ACHN (cell line): ENCODE measurements at regions not wholly inside any gene's neighbourhood (a gene's known extent, or its start where the extent isn't known, plus 50 kb on each side); places are given as distances from the start of the nearest gene placed in this dataset.
A peak's percentile ranks its signal among the peaks of the same experiment; 100 is the strongest.

Source experiments
- DNase-seq: peaks from one replicate; pipeline ENCODE4 v3.0.0-alpha.2; 2015
- in situ Hi-C: cut with HindIII; loops from 2 replicates; pipeline ENCODE4 v1.10.0; 2017; ENCODE audit warnings: low sequenced_read_pairs, low pct_ligation_motif_present, low pct_unique_long_range_greater_than_20kb

DNA sequence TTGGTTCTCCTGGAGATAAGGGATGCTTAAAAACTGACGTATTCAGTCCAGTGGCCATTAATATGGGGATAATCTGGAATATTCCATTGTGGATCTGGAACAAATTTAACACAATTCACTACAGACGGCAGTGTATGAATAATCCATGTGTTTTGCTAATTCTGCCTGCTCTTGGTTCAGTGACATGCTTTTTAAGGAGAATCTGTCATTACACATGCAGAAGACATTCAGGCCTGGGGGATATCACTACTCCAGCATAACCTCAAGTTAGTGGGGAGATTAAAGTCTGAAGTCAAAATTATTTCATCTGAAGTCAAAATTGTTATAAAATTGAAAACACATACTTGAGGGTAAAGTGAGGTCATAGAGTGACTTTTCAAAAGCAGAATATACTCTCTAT is 789.3 kb downstream of the USP25 start:
- no peak for DNase-seq
- in situ Hi-C loops, result no loop called here

DNA sequence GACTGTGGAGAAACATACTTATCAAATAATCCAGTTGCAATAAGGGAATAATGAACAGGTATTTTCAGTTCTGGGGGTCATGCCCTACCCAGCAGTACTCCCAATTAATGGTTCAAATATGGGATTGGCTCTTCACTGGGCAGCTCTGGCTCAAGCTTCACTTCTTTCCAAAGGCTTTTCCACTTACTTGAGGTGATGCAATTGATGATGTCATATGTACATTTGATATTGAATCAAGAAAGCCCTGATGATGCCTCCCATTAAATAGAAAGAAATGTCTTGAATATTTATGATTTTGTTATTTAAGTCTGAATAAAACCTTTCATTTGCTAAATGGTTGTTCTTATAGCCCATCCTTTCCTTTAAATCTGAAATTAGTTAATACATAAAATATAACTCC is 789.9 kb downstream of the USP25 start:
- in situ Hi-C loops, result no loop called here
- no peak for DNase-seq

- DNase-seq, result no peak
- in situ Hi-C loops, result no loop called here
Measured at GRCh38 chr21:16522548-16522947, 792.8 kb downstream of the USP25 start.

DNA sequence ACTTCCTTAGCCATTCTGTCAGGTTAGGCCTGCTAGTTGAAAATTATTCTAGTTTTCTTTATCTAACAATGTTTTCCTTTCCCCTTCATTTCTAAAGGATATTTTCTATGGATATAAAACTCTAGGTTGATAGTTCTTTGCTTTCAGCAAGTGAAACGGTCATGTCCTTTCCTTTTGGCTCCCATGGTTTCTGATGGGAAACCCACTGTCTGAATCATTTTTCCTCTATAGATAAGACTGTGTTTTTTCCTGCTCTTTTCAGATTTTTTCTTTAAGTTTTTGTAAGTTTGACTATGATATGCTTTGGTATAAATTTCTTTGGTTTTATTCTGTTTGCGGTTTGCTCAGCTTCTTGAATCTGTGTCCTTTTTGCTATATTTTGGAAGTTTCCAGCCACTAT is 800.9 kb downstream of the USP25 start:
- in situ Hi-C loops, result no loop called here

DNA sequence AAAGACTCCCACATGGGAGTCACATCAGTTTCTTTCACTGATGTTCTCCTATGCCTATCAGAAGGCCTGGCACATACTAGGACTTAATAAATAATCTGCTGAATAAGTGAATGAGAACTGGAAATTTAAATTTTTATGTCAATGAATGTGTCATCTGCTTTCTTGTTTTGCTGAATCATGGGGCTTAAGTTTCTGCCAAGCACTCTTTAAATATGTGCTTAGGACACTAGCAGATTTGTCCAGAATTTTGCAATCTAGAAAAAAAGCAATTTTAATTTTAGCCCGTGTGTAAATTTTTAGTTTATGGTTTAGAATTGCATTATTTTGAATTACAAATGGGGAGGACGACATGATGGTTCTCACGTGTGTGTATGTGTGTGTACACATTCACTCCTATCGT is 803.1 kb downstream of the USP25 start:
- no peak for DNase-seq
- in situ Hi-C loops, result no loop called here

More for the DNA sequence above, 800.9 kb downstream of the USP25 start:
- DNase-seq, result no peak

DNA sequence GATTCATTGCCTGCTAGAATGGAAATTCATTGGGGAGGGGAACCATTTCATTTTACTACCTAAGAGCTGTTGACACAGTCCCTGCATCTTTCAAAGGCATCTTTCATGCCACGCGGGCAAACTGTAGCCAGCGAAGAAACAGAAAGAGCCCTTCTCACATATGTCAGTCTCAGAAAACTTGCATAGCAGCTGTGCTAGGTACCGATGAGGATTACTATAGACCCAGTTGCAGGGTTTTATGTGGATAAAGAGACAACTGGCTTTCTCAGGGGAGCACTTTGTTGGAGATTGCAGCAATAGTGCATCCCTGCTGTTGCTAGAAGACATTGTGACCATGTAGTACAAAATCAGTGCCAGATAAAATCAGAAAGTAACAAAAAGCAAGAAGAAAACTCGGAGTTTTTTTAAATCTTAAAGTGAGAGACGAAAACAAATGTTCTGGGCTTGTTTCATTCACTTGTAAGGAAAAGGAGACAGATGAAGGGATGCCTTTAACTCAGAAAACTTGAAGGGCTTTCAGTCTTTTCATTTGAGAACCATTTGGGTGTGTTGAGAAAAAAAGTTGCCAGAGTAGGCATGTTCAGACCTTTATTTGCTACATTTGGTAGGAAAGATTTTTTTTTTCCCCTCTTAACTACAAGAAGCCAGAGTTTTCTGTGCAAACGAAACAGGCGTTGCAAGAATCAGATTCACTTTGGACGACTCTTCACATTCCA is 804.1 kb downstream of the USP25 start:
- in situ Hi-C loops, result no loop called here
- no peak for DNase-seq

DNA sequence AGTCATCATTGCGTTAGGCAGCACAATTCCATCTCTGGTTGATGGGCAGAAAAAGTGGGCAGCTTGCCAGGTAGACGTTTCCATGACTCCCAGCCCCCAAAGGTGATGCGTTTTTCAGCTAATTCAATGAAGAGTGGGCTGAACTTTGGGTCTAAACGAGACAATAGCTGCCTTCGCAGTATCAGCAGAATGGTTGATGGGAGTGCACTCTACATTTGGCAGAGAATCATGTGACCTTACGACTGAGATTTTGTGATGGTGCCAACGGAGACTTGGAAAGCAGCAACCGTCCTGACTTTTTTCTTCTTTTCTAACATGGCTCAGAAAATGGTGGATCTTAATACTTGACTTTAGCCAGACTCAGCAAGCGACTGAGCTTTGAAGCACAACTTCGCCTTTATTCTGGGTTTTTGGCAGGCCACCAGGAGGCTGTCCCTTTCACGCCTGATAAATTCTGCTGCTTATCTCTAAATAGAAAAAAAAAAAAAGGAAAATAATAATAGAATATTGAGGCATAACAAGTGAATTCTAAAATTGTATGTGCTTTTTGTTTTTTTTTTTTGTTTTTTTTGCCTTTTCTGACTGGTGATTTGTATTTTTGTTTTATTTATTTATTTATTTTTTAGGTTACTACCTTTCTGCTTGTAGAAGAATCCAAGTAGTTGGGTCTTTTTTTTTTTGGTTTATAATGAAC is 804.8 kb downstream of the USP25 start:
- DNase-seq, result no peak
- in situ Hi-C loops, result no loop called here

DNA sequence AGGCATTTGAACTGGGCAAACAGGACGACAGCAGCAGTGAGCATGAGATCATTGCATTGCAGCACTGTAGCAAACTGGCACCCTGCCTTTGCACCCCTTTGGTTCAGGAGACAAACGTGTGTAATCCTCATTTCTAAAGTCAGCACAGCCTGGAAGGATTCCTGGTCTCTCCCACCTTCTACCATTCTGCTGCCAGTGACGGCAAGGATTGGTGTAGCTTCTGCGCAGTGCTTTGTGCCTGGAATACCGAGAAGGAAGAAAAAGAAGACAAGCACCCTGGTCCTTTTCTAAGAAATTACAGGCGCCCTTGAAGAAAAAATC is 805.3 kb downstream of the USP25 start:
- in situ Hi-C loops, result no loop called here
- peak; percentile 30 for DNase-seq

GRCh38 chr21:16535626-16536025 is 805.8 kb downstream of the USP25 start:
- in situ Hi-C loops, result no loop called here
- DNase-seq, result no peak

- in situ Hi-C loops, result no loop called here
- no peak for DNase-seq
Measured at GRCh38 chr21:16536140-16536539, 806.4 kb downstream of the USP25 start.

- DNase-seq, result no peak
- in situ Hi-C loops, result no loop called here
Measured at GRCh38 chr21:16536643-16537434, 807.1 kb downstream of the USP25 start.

DNA sequence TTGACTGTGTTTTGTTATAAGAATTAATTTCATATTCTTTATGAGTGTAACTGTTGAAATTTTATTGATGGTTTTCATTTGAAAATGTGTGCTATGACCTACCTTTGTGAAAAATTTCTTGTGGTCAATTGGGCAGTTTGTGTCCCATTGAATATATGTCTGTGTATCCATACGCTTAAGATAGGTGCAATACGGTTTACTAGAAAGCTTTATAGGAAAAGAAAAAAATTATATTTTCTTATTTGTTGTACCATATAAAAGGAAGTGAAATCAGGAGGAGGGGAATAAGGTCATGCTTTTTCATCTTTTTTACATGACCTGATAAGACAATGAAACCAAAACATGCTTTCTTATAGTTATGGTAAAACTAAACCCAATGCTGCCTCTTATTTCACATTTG is 807.7 kb downstream of the USP25 start:
- in situ Hi-C loops, result no loop called here
- no peak for DNase-seq

DNA sequence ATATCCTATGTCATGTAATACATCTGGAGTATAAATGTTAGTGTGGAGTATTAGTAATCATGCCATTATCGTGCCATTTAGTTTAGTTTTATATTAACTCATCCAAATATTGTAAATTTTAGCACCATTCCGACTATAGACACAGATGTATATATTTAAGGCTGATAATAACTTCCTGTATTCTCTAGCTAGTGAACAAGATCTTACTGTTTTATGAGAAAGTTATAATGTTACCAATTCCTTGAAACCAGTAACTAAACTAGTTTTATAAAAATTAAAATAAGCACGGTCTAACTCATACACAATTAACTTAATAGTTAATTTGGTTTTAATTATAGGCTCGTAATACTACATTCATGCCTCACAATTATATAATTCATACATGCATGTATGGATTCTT is 808.6 kb downstream of the USP25 start:
- in situ Hi-C loops, result no loop called here
- DNase-seq, result no peak

DNA sequence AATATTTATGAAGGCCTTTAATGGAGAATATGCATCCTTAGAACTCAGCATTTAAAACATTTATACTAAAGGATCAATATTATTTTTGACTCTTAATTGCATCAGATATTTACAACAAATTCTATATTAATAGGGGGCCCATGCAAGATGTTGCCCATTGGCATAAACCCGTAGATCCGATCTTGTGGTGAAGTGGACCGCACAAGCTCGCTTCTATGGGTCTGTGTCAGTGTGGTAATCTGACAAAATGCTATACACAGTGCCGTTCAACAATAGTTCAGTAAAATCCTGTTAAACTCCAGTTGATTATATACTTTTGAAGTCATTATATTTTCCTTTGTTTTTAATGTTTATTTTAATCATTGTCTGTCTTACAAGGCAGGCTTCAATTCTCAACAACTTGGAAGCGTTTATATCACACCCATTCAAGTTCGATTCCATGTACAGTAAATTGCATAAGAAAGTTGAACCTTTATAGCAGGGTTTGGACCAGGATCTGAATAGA is 809.2 kb downstream of the USP25 start:
- DNase-seq, result no peak
- in situ Hi-C loops, result no loop called here

DNA sequence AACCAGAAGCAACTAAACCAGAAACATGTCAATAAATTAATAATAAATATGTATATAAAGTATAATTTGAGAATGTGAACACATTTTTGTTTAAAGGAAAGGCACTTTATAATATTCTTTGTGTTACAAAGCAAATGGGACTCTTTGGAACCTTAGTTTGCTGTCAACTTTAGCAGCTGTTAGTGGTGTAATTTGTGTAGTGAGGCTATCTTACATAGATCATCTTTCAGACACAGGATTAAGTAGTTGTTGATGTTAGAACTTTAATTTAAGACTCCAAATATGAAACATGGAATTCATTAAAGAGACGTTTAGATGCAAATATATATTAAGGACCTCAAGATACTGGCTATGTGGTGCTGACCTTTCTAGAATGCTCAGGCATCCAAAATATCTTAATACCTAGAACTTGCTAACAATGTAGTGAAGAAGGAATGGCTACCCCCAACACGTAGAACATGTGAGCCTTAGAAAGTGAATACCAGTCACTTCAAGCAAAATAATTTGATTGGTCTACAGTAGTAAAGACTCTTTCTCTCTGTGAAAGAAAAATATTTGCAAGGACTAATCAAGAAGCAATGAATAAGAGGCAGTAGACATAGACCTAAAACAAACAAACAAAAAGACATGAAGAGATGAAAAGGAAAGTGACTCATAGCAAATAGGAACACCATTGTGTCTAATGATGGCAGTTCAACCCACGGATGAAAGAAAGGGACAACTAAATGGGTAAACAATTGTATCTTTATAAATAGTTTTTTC is 811.4 kb downstream of the USP25 start:
- no peak for DNase-seq
- in situ Hi-C loops, result no loop called here

DNA sequence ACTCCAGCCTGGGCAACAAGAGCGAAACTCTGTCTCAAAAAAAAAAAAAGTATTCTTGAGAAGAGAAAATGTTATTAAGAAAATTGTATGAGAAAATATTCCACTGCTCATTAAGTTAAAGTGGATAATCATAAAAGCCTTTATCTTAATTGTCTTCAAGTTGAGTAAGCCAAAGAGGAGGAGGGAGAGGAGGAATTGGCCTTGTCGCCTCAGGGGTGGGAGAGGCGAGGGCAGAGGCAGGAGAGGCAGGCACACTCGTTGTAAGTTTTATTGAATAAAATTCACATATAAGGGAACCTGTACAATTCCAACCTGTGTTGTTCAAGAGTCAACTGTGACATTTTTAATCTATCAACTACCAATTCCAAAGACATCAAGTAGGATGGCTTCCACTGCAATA is 820.3 kb downstream of the USP25 start:
- DNase-seq, result no peak
- in situ Hi-C loops, result no loop called here

DNA sequence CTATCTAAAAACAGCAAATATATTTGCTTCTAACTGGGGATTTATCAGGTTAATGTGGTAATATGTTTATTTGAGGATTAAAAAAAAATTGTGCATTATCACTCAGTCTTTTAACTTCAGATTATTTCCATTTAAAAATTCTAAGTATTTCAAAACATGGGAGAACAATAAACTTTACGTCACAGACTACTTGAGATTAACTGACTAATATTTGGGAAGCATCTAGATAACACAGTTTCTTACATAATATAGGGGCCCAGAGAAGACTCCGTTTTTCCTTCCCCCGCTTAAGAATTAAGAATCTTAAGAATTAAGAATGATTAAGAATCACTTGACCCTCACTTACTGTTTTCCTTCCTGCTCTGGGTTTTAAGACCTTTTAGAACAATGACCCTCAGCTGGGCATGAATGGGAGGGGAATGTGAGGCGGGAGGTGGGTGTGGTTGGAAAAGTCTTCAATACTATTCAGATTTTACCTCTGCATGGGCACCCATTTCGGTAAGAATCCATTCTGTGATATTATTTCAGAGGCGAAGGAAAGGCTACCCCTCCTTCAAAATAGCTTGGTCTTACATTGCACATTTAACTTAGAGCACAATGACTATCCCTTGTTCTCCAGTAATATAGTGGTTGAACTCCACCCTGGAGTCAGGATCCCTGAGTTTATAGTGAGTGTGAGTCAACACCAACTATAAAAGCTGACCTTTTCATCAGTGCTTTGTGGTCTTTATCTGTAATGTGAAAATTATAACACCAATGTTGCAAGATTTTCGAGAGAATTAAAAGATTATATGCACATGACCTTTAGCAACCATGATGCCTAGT is 821.3 kb downstream of the USP25 start:
- in situ Hi-C loops, result no loop called here
- no peak for DNase-seq

DNA sequence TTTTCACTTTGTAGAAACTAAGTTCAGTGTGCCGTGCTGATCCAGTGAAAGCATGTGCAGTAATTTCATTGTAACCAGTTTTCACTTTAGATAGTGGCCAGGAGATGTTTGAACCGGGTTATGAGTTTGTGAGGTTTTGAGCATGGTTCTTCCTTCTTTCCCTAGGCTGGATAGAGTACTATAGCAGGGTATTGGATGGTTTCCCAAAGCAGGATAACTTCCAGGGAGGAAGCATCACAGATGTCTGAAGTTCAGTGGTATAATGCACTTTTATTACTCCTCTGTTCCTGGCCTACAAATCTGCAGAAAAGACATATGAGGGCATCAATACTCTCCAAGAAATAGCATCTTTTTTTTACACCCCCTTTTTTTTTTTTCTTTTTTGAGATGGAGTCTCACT is 823.1 kb downstream of the USP25 start:
- DNase-seq, result no peak
- in situ Hi-C loops, result no loop called here
